WTC11 (cell line): ENCODE measurements at regions not wholly inside any gene's neighbourhood (a gene's known extent, or its start where the extent isn't known, plus 50 kb on each side); places are given as distances from the start of the nearest gene placed in this dataset.

Experiments
- ATAC-seq: fragments of 200-7000 bp; cut with Tn5 transposase; 2 replicates; pipeline ENCODE4 v1.10.0; 2021; ENCODE audit warnings: mild to moderate bottlenecking, moderate library complexity
- CTCF ChIA-PET: fragments of 300-600 bp; sonication (Branson Sonifier 250); formaldehyde crosslinking; loops from one replicate; lab custom pipeline; 2021; ENCODE audit warnings: antibody characterized with exemption; lab: Charles Lee
- POLR2A ChIA-PET: fragments of 350-600 bp; sonication (Branson Sonifier 250); formaldehyde crosslinking; loops from one replicate; lab custom pipeline; 2021; ENCODE audit warnings: antibody characterized with exemption; lab: Charles Lee
- DNase-seq: peaks from one replicate; pipeline ENCODE4 v3.0.0; 2021; ENCODE audit warnings: low spot score
- H3K27ac Mint-ChIP-seq: 2 replicates; pipeline ENCODE4 v1.8.0; 2021; ENCODE audit warnings: mixed read lengths
- H3K27me3 Mint-ChIP-seq: 2 replicates; pipeline ENCODE4 v1.8.0; 2021; ENCODE audit warnings: low read depth, mild to moderate bottlenecking, moderate library complexity, mixed read lengths
- H3K36me3 Mint-ChIP-seq: 2 replicates; pipeline ENCODE4 v1.8.0; 2021; ENCODE audit warnings: mixed read lengths
- H3K4me1 Mint-ChIP-seq: 2 replicates; pipeline ENCODE4 v1.8.0; 2022; ENCODE audit warnings: mixed read lengths
- H3K4me3 Mint-ChIP-seq: 2 replicates; pipeline ENCODE4 v1.8.0; 2021; ENCODE audit warnings: mild to moderate bottlenecking, moderate library complexity, mixed read lengths
- H3K9me3 Mint-ChIP-seq: 2 replicates; pipeline ENCODE4 v1.8.0; 2021; ENCODE audit warnings: mixed read lengths
- CBFB ChIP-seq: sonication (generic); formaldehyde crosslinking; IDR thresholded peaks from 2 replicates; pipeline ENCODE4 v1.8.1; 2022; ENCODE audit warnings: mild to moderate bottlenecking, low read depth, missing genetic modification reagents
- CREB1 ChIP-seq: sonication (generic); formaldehyde crosslinking; IDR thresholded peaks from 2 replicates; pipeline ENCODE4 v1.8.0; 2023; ENCODE audit warnings: mild to moderate bottlenecking, missing genetic modification reagents
- GRHL2 ChIP-seq: fragments of 250-450 bp; sonication (Bioruptor Pico); IDR thresholded peaks from 2 replicates; pipeline ENCODE4 v1.8.0; 2022; ENCODE audit warnings: mild to moderate bottlenecking, moderate library complexity; ENCODE audit not compliant: insufficient replicate concordance, severe bottlenecking
- GTF2I ChIP-seq: fragments of 250-450 bp; sonication (Bioruptor Pico); conservative IDR thresholded peaks from 2 replicates; pipeline ENCODE4 v1.4.0; 2021; ENCODE audit warnings: mild to moderate bottlenecking
- NFE2L1 ChIP-seq: sonication (generic); formaldehyde crosslinking; IDR thresholded peaks from 2 replicates; pipeline ENCODE4 v1.8.1; 2023; ENCODE audit warnings: missing genetic modification reagents
- NR1H2 ChIP-seq: sonication (generic); formaldehyde crosslinking; IDR thresholded peaks from 2 replicates; pipeline ENCODE4 v1.9.0; 2021; ENCODE audit warnings: mild to moderate bottlenecking, moderate library complexity, missing genetic modification reagents
- RELA ChIP-seq: sonication (generic); formaldehyde crosslinking; IDR thresholded peaks from 2 replicates; pipeline ENCODE4 v1.8.1; 2022; ENCODE audit warnings: missing genetic modification reagents, mild to moderate bottlenecking, borderline replicate concordance
- RORB ChIP-seq: fragments of 250-450 bp; sonication (Bioruptor Pico); IDR thresholded peaks from 2 replicates; pipeline ENCODE4 v1.9.0; 2021; ENCODE audit warnings: mild to moderate bottlenecking
- SOX15 ChIP-seq: fragments of 250-450 bp; sonication (Bioruptor Pico); IDR thresholded peaks from 2 replicates; pipeline ENCODE4 v1.9.0; 2021; ENCODE audit warnings: mild to moderate bottlenecking
- TP53 ChIP-seq: sonication (generic); formaldehyde crosslinking; IDR thresholded peaks from 2 replicates; pipeline ENCODE4 v1.8.1; 2023; ENCODE audit warnings: mild to moderate bottlenecking, missing genetic modification reagents
- ZNF396 ChIP-seq: fragments of 250-450 bp; sonication (Bioruptor Pico); IDR thresholded peaks from 2 replicates; pipeline ENCODE4 v1.8.0; 2021; ENCODE audit warnings: mild to moderate bottlenecking, moderate library complexity, borderline replicate concordance
- ZNF423 ChIP-seq: fragments of 250-450 bp; sonication (Bioruptor Pico); IDR thresholded peaks from 2 replicates; pipeline ENCODE4 v2.1.2; 2022; ENCODE audit warnings: mild to moderate bottlenecking, moderate library complexity
- TF ChIP-seq, protein P1 (sequence below): fragments of 250-450 bp; sonication (Bioruptor Pico); conservative IDR thresholded peaks from 2 replicates; pipeline ENCODE4 v1.9.0; 2021; ENCODE audit warnings: mild to moderate bottlenecking
- TF ChIP-seq, protein P2 (sequence below): sonication (generic); formaldehyde crosslinking; IDR thresholded peaks from 2 replicates; pipeline ENCODE4 v1.8.1; 2023; ENCODE audit warnings: mild to moderate bottlenecking, missing genetic modification reagents
- TF ChIP-seq, protein P3 (sequence below): sonication (generic); formaldehyde crosslinking; conservative IDR thresholded peaks from 2 replicates; pipeline ENCODE4 v1.8.1; 2023; ENCODE audit warnings: mild to moderate bottlenecking, low read depth, missing genetic modification reagents, moderate library complexity
- TF ChIP-seq, protein P4 (sequence below): sonication (generic); formaldehyde crosslinking; IDR thresholded peaks from 2 replicates; pipeline ENCODE4 v1.8.0; 2022; ENCODE audit warnings: mild to moderate bottlenecking, missing genetic modification reagents
- TF ChIP-seq, protein P5 (sequence below): fragments of 250-450 bp; sonication (Bioruptor Pico); IDR thresholded peaks from 2 replicates; pipeline ENCODE4 v1.9.0; 2021; ENCODE audit warnings: mild to moderate bottlenecking, borderline replicate concordance
- TF ChIP-seq, protein P6 (sequence below): sonication (generic); formaldehyde crosslinking; IDR thresholded peaks from 2 replicates; pipeline ENCODE4 v1.8.1; 2023; ENCODE audit warnings: mild to moderate bottlenecking, missing genetic modification reagents, moderate library complexity

DNA sequence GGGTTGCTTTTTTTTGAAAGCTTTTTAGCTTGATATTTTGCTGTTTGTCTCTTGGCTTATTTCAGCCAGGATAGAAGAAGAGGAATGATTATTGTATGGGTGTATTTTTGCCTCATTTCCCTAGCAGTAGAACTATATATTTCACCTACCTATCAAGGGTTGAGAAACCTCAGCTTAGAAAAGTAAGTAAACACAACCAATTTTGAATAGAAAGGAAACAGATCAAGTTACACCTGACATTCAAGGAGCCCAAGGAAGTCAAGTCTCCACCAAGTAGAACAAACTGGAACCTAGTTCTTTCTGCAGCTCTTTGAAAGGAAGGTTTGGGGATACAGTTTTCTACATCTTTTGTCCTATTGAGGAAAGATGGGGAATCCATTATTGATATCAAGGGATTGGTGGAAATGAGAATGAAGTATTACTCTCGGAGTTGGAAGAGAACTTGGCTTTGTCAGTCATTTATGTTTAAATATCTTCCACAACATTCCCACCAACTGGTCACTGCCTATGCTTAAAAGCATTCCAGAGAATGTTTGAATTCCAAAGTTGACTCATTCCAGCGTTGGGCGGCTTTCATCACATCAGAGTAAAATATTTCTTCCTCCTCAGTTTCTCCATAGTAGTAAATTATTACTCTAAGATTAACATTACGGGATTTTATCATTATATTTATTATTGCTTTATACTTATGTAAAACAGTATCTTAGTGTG is 207.8 kb upstream of the CNKSR2 start:
- DNase-seq: no peak
- no peaks in the 10 kb centered on the region for H3K36me3 Mint-ChIP-seq
- H3K9me3 Mint-ChIP-seq: no peaks in the 10 kb centered on the region
- ATAC-seq: peak; percentile 44; the same call in 1 of the 2 replicates
- CTCF ChIA-PET: no interaction called here
- H3K27me3 Mint-ChIP-seq: no peaks in the 10 kb centered on the region; the same call in 1 of the 2 replicates
- TF ChIP-seq, protein P1, sequence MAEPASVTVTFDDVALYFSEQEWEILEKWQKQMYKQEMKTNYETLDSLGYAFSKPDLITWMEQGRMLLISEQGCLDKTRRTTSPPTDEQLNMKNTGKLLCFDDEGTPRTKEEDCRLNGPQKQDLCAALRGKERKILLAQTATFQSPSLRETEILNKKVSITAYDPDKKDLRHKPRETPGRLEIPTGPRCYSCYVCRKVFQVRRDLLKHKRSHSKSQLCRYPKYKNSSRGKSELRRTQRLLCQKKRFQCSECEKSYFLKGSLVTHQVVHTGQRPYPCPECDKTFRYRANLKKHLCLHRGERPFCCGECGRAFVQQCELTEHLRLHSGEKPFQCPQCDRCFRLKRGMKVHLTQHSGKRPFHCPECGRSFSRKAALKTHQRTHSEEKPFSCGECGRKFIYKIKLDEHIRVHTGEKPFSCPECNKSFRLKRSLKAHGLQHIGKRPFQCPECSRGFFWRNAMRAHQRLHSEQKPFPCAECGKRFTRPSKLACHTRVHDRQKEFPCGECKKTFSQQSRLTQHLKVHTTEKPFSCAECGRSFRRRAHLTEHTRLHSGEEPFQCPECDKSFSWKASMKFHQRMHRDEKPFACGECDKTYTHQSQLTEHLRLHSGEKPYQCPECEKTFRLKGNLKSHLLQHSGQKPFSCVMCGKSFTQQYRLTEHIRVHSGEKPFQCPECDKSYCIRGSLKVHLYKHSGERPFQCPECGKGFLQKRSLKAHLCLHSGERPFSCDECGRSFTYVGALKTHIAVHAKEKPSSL (CRISPR knock-in tag): no peak
- TF ChIP-seq, all 79 proteins: peak for 0
- POLR2A ChIA-PET: no interaction called here
- Mint-ChIP-seq H3K27ac (peak overlapping the region; percentile 70), H3K4me1 (peaks cover 10% of the 10 kb centered on the region), H3K4me3 (no peak overlapping the region)

DNA sequence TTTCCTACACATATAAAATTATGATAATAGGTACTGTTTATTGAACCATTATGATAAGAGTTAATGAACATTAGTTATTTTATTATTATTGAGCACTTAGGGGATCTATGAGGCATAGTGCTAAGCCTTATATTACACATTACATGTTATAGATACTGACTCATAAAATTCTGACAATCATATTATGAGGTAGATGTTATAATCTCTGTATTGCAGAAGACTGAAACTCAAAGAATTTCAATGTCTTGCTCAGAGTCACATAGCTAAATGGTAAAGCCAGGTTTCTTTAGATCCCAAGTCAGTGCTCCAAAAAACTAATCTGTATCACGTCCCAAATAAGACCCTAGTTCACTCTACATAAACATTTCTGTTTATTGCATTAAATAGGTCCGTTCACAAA is 207.2 kb upstream of the CNKSR2 start:
- Mint-ChIP-seq H3K27me3 (no peaks in the 10 kb centered on the region; the same call in 1 of the 2 replicates), H3K9me3 (no peaks in the 10 kb centered on the region), H3K4me1 (peaks cover 10% of the 10 kb centered on the region), H3K36me3 (no peaks in the 10 kb centered on the region), H3K4me3 (no peak overlapping the region), H3K27ac (no peak overlapping the region)
- ChIA-PET POLR2A (no interaction called here), CTCF (no interaction called here)
- no peak for TF ChIP-seq ZNF396 (CRISPR knock-in tag)
- no peak for TF ChIP-seq SOX15 (CRISPR knock-in tag)
- no peak for TF ChIP-seq RORB (CRISPR knock-in tag)
- no peak for TF ChIP-seq NFE2L1 (CRISPR knock-in tag)
- TF ChIP-seq CREB1 (CRISPR knock-in tag): no peak
- TF ChIP-seq CBFB (CRISPR knock-in tag): no peak
- TF ChIP-seq, protein P2, sequence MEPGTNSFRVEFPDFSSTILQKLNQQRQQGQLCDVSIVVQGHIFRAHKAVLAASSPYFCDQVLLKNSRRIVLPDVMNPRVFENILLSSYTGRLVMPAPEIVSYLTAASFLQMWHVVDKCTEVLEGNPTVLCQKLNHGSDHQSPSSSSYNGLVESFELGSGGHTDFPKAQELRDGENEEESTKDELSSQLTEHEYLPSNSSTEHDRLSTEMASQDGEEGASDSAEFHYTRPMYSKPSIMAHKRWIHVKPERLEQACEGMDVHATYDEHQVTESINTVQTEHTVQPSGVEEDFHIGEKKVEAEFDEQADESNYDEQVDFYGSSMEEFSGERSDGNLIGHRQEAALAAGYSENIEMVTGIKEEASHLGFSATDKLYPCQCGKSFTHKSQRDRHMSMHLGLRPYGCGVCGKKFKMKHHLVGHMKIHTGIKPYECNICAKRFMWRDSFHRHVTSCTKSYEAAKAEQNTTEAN (CRISPR knock-in tag): no peak
- TF ChIP-seq, protein P3, sequence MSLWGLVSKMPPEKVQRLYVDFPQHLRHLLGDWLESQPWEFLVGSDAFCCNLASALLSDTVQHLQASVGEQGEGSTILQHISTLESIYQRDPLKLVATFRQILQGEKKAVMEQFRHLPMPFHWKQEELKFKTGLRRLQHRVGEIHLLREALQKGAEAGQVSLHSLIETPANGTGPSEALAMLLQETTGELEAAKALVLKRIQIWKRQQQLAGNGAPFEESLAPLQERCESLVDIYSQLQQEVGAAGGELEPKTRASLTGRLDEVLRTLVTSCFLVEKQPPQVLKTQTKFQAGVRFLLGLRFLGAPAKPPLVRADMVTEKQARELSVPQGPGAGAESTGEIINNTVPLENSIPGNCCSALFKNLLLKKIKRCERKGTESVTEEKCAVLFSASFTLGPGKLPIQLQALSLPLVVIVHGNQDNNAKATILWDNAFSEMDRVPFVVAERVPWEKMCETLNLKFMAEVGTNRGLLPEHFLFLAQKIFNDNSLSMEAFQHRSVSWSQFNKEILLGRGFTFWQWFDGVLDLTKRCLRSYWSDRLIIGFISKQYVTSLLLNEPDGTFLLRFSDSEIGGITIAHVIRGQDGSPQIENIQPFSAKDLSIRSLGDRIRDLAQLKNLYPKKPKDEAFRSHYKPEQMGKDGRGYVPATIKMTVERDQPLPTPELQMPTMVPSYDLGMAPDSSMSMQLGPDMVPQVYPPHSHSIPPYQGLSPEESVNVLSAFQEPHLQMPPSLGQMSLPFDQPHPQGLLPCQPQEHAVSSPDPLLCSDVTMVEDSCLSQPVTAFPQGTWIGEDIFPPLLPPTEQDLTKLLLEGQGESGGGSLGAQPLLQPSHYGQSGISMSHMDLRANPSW (CRISPR knock-in tag): no peak
- DNase-seq (no peak), ATAC-seq (no peak)

DNA sequence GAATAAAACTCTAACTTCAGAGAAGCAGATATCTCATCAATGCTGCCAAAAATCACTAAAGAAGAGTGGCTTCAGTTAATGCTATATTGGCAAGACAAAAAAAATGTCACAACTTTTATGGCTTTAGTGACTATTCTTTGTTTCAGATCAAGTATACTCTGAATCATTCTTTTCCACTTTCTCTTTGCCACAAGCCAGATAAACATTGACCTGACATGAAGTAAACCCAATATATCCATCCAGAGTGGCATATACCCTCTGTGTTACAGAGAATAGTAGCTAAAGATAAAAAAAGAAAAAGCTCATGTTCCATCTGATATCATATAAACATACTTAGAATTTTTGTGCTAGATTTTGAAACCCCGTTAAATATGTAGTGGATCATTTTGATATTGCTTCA is 206.7 kb upstream of the CNKSR2 start:
- CTCF ChIA-PET: no interaction called here
- no peak overlapping the region for H3K4me3 Mint-ChIP-seq
- H3K9me3 Mint-ChIP-seq: no peaks in the 10 kb centered on the region
- ATAC-seq (no peak), DNase-seq (no peak)
- peaks cover 10% of the 10 kb centered on the region for H3K4me1 Mint-ChIP-seq
- TF ChIP-seq RELA (CRISPR knock-in tag) (no peak), TP53 (CRISPR knock-in tag) (no peak), ZNF423 (no peak), NR1H2 (CRISPR knock-in tag) (no peak), CBFB (CRISPR knock-in tag) (no peak), GTF2I (CRISPR knock-in tag) (no peak), RORB (CRISPR knock-in tag) (no peak), ZNF396 (CRISPR knock-in tag) (no peak), GRHL2 (CRISPR knock-in tag) (no peak)
- TF ChIP-seq, protein P4, sequence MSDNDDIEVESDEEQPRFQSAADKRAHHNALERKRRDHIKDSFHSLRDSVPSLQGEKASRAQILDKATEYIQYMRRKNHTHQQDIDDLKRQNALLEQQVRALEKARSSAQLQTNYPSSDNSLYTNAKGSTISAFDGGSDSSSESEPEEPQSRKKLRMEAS: no peak
- TF ChIP-seq, protein P5, sequence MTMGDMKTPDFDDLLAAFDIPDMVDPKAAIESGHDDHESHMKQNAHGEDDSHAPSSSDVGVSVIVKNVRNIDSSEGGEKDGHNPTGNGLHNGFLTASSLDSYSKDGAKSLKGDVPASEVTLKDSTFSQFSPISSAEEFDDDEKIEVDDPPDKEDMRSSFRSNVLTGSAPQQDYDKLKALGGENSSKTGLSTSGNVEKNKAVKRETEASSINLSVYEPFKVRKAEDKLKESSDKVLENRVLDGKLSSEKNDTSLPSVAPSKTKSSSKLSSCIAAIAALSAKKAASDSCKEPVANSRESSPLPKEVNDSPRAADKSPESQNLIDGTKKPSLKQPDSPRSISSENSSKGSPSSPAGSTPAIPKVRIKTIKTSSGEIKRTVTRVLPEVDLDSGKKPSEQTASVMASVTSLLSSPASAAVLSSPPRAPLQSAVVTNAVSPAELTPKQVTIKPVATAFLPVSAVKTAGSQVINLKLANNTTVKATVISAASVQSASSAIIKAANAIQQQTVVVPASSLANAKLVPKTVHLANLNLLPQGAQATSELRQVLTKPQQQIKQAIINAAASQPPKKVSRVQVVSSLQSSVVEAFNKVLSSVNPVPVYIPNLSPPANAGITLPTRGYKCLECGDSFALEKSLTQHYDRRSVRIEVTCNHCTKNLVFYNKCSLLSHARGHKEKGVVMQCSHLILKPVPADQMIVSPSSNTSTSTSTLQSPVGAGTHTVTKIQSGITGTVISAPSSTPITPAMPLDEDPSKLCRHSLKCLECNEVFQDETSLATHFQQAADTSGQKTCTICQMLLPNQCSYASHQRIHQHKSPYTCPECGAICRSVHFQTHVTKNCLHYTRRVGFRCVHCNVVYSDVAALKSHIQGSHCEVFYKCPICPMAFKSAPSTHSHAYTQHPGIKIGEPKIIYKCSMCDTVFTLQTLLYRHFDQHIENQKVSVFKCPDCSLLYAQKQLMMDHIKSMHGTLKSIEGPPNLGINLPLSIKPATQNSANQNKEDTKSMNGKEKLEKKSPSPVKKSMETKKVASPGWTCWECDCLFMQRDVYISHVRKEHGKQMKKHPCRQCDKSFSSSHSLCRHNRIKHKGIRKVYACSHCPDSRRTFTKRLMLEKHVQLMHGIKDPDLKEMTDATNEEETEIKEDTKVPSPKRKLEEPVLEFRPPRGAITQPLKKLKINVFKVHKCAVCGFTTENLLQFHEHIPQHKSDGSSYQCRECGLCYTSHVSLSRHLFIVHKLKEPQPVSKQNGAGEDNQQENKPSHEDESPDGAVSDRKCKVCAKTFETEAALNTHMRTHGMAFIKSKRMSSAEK (CRISPR knock-in tag): no peak
- TF ChIP-seq, protein P6, sequence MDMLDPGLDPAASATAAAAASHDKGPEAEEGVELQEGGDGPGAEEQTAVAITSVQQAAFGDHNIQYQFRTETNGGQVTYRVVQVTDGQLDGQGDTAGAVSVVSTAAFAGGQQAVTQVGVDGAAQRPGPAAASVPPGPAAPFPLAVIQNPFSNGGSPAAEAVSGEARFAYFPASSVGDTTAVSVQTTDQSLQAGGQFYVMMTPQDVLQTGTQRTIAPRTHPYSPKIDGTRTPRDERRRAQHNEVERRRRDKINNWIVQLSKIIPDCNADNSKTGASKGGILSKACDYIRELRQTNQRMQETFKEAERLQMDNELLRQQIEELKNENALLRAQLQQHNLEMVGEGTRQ (CRISPR knock-in tag): no peak
- H3K27me3 Mint-ChIP-seq: no peaks in the 10 kb centered on the region; the same call in 1 of the 2 replicates
- no peak overlapping the region for H3K27ac Mint-ChIP-seq
- H3K36me3 Mint-ChIP-seq: no peaks in the 10 kb centered on the region
- POLR2A ChIA-PET: no interaction called here
